ENCODE measurements at regions not wholly inside any gene's neighbourhood (a gene's known extent, or its start where the extent isn't known, plus 50 kb on each side); places are given as distances from the start of the nearest gene placed in this dataset.

GRCh38 chr3:96086018-96086417, 728.4 kb upstream of the EPHA6 start:
- no peak for TF ChIP-seq POLR2A (IDR thresholded peaks at IDR 0.05; ENCODE audit: low read depth)
- TF ChIP-seq, protein P1, sequence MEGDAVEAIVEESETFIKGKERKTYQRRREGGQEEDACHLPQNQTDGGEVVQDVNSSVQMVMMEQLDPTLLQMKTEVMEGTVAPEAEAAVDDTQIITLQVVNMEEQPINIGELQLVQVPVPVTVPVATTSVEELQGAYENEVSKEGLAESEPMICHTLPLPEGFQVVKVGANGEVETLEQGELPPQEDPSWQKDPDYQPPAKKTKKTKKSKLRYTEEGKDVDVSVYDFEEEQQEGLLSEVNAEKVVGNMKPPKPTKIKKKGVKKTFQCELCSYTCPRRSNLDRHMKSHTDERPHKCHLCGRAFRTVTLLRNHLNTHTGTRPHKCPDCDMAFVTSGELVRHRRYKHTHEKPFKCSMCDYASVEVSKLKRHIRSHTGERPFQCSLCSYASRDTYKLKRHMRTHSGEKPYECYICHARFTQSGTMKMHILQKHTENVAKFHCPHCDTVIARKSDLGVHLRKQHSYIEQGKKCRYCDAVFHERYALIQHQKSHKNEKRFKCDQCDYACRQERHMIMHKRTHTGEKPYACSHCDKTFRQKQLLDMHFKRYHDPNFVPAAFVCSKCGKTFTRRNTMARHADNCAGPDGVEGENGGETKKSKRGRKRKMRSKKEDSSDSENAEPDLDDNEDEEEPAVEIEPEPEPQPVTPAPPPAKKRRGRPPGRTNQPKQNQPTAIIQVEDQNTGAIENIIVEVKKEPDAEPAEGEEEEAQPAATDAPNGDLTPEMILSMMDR (IDR thresholded peaks at IDR 0.05), result no peak
- no peak for TF ChIP-seq POLR2AphosphoS5 (IDR thresholded peaks at IDR 0.05)
